Activated effector memory CD4-positive, alpha-beta T cell treated with Interleukin-2 at 50 U/mL for 16 hours (primary cell): ENCODE measurements at regions not wholly inside any gene's neighbourhood (a gene's known extent, or its start where the extent isn't known, plus 50 kb on each side); places are given as distances from the start of the nearest gene placed in this dataset.

Experiments
- DNase-seq: peaks from one replicate; pipeline ENCODE4 v3.0.0-alpha.2; 2020

- DNase-seq: no peak
These were observed 148.2 kb upstream of the SPRY4 start for GRCh38 chr5:142473038-142473437.

DNA sequence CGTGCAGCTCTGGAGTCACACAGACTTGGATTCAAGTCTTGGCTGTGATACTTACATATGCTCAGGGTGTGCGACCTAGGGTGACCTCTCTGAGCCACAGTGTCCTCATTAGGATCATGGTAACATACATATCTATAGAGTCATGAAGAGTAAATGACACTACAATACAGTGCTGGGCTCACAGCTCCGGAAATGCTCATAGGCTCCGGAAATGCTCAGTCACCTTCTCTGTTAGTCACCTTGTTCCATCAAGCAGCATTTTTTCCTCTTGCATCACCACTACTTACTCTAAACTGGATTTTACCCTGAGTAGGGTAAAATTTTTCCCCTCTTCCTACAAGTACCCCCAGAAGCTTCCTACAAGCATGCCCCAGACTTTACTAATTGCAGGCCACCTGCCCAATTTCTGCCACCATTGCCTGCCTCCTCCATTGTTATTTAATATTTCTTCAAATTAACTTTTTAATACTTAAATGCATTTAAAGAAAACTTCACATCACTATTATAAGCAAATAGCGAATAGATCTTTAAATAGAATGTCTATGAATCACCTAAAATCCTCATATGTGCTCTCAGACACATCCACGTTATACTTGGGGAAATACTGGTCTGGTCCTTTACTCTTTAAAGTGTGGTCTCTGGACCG is 147.6 kb upstream of the SPRY4 start:
- DNase-seq: peak; percentile 36

GRCh38 chr5:142466195-142466971 is 141.6 kb upstream of the SPRY4 start:
- no peak for DNase-seq

DNA sequence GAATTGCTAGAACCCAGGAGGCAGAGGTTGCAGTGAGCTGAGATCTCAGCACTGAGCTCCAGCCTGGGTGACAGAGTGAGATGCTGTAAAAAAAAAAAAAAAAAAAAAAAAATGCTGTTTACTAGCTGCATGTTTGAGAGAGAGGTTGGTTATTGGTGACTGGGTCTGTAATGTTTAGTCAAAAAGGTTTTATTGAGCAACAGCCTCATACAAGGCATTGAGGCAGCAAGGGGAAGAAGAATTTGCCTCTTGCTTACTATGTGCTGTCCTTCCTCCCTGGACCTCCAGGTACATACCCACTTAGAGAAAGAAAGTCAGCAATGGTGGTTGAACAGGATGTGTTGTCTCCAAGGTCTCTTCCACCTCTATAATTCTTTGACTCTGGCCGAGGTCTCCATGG is 140.7 kb upstream of the SPRY4 start:
- no peak for DNase-seq

- no peak for DNase-seq
These were observed 139.1 kb upstream of the SPRY4 start for GRCh38 chr5:142463904-142464303.

GRCh38 chr5:142461028-142461590 is 136.3 kb upstream of the SPRY4 start:
- DNase-seq: no peak

GRCh38 chr5:142459209-142459608 is 134.4 kb upstream of the SPRY4 start:
- no peak for DNase-seq

GRCh38 chr5:142455856-142456255 is 131.0 kb upstream of the SPRY4 start:
- no peak for DNase-seq

- DNase-seq: no peak
These were observed 129.1 kb upstream of the SPRY4 start for GRCh38 chr5:142453932-142454331.

DNA sequence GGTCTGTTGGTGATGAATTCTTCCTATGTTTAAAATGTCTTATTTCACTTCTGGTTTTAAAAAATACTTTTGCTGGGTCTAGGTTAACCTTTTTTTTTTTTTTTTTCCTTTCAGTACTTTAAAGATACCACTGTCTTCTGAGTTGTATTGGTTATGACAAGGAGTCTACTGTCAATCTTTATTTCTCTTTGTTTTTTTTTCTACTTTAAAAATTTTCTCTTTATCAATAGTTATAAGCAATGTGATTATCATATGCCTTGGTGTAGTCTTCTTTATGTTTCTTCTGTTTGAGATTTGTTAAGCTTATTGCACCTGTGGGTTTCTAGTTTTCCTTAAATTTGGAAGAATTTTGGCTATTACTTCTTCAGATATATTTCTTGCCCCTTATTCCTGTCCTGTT is 125.6 kb upstream of the SPRY4 start:
- DNase-seq: no peak

DNA sequence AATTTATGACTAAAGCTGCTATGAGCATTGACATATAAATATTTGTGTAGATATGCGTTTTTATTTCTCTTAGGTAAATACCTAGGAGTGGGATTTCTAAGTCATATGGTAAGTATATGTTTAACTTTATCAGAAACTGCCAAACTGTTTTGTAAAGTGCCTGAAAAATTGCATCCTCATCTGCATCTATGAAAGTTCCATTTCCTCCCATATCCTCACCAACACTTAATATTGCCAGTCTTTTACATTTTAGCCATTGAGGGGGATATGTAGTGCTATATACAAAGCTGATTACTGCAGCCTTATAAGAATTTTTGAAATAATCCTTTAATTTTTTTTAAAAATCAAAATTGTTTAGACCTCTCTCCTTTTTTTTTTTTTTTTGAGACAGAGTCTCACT is 123.1 kb upstream of the SPRY4 start:
- DNase-seq: no peak

- DNase-seq: no peak
These were observed 122.1 kb upstream of the SPRY4 start for GRCh38 chr5:142446960-142447279.

GRCh38 chr5:142446131-142446959 is 121.5 kb upstream of the SPRY4 start:
- no peak for DNase-seq

- no peak for DNase-seq
These were observed 120.4 kb upstream of the SPRY4 start for GRCh38 chr5:142445266-142445665.

DNA sequence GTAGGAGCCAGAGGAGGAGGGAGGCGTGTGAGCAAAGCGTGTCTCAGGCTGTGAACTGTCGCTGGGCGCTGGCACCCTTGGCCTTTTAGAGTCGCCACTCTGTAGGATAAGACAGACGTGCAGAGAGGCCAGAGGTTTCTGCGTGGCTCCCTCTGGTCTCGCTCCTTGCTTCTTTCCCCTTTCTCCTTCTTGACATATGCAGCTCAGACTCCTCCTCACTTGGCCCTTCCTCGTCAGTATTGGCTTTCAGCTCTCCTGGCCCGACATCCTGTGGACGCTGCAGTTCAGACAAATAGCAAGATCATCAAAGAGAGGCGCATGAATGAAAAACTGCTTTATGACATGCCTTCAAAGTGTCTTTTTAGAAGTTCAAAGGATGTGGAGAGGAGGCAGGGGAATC is 116.8 kb upstream of the SPRY4 start:
- DNase-seq: no peak

DNA sequence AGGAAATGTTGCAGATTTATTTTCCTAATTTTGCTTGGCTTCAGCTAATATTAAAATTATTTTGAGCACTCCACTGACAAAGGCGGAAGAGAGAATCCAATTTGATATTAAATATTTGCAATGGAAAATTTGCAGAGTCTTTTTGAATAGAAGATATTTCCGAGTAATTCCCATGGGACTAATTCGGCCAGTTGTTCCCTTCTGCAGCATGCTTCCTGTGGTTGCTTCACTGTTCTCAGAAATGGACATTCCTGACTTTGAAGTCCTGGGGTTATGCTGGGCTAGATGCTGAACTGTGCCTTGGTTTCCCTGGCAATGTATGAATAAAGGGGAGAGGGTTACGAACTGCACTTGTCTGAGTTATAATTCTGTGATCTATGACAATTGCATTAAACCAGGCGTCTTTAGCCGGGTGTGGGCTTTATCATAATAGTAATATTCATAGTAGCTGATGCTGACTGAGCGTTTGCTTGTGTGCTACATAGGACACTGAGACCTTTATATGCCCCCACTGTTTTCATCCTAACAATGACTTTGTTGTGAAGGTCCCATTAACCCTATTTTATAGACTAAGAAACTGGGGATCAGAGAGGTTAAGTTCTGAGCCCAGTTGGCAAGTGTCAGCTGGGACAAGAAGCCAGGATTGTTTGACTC is 114.5 kb upstream of the SPRY4 start:
- DNase-seq: no peak

DNA sequence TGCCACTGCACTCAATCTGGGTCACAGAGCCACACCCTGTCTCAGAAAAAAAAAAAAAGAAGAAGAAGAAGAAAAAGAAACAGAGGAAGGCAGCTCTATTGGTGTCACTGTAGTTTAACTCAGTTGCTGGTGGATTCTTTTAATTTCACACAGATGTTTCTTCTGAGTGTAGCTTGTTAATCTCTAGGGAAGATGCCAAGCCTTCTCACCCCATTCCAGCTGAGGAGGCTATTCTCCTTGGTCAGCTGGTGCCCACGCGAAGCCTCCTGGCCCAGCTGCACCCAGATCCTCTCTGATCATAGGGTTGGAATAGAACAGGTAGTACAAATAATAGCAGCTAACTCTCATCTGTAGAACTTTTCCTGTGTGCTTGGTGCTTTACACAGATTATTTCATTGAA is 113.8 kb upstream of the SPRY4 start:
- no peak for DNase-seq

DNA sequence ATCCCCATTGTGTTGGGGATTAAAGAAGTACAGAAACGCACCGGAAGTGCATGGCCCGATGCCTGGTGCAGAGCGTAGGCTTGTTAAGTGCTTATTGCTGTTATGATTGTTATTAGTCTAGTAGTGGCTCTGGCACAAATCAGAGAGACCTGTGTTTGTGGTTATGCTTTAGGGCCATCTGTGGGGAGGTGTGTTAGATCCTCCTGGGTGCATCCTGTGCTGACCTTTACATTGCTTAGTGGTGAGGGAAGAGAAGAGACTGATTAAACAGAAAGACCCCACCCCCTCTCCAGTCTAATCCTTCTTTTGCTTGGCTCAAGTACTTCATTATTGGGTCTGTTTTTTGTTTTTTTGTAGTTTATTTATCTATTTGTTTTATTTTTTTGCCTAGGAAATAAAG is 112.7 kb upstream of the SPRY4 start:
- no peak for DNase-seq

GRCh38 chr5:142435410-142436115 is 110.7 kb upstream of the SPRY4 start:
- DNase-seq: no peak

DNA sequence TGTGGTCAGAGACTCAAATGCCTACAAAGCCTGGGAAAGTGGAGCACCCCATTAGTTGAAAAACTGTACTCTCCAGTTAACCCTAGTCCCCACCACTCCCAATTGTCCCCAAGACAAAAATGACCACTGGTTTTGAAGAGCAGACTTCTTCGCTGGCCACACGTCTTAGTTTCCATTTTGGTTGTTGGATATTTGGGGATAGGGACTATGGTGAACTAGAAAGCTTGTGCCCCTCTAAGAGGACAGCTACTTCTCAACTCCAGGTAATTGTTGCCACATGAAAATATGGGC is 109.4 kb upstream of the SPRY4 start:
- DNase-seq: no peak

- DNase-seq: no peak
These were observed 108.9 kb upstream of the SPRY4 start for GRCh38 chr5:142433526-142434321.

GRCh38 chr5:142432961-142433360 is 108.1 kb upstream of the SPRY4 start:
- peak; percentile 49 for DNase-seq
